ENCODE measurements at regions not wholly inside any gene's neighbourhood (a gene's known extent, or its start where the extent isn't known, plus 50 kb on each side); places are given as distances from the start of the nearest gene placed in this dataset.
"Not testable (repeated sequence)": the region's sequence is repeated elsewhere in the genome, so short reads cannot be mapped to it uniquely, and the experiment has no call there.

DNA sequence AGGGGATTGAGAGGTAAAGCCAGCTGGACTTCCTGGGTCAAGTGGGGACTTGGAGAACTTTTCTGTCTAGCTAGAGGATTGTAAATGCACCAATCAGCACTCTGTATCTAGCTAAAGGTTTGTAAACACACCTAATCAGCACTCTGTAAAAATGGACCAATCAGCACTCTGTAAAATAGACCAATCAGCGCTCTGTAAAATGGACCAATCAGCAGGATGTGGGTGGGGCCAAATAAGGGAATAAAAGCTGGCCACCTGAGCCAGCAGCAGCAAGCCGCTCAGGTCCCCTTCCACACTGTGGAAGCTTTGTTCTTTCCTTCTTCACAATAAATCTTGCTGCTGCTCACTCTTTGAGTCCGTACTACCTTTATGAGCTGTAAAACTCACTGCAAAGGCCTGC is 87.7 kb downstream of the COPRS start:
- H3K79me1 ChIP-seq (ENCODE audit: low read length); H3K36me3 ChIP-seq (ENCODE audit: control insufficient read depth in 1 of 2, insufficient read depth in 2 of 2, low read length in 2 of 2); H3K27ac ChIP-seq (ENCODE audit: low read depth, low read length): not testable (repeated sequence)

DNA sequence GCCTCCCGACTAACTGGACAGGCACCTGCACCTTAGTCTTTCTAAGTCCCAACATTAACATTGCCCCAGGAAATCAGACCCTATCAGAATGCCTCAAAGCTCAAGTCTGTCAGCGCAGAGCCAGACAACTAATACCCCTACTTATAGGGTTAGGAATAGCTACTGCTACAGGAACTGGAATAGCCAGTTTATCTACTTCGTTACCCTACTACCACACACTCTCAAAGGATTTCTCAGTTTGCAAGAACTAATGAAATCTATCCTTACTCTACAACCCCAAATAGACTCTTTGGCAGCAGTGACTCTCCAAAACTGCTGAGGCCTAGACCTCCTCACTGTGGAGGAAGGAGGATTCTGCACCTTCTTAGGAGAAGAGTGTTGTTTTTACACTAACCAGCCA is 88.5 kb downstream of the COPRS start:
- H3K36me3 ChIP-seq (ENCODE audit: control insufficient read depth in 1 of 2, insufficient read depth in 2 of 2, low read length in 2 of 2); H3K4ac ChIP-seq (ENCODE audit: low read depth, low read length); H3K18ac ChIP-seq (ENCODE audit: low read length); H3K79me1 ChIP-seq (ENCODE audit: low read length); H3K9ac ChIP-seq (ENCODE audit: low read length); H3K14ac ChIP-seq (ENCODE audit: low read length); H3K4me1 ChIP-seq (ENCODE audit: control insufficient read depth in 1 of 2, insufficient read depth in 2 of 2, low read length in 2 of 2); H2AFZ ChIP-seq (ENCODE audit: insufficient read depth, low read length, poor library complexity); H3K4me3 ChIP-seq (ENCODE audit: low read depth, low read length); H2BK12ac ChIP-seq (ENCODE audit: low read length); H3K23ac ChIP-seq (ENCODE audit: low read length); H4K8ac ChIP-seq (ENCODE audit: low read depth, low read length); H3K27me3 ChIP-seq (ENCODE audit: insufficient read depth, low read length); H2AK5ac ChIP-seq (ENCODE audit: low read length); H4K12ac ChIP-seq (ENCODE audit: low read depth, low read length); H3K79me2 ChIP-seq (ENCODE audit: control insufficient read depth, insufficient read depth, low read length, poor library complexity); H3K9me3 ChIP-seq (ENCODE audit: insufficient read depth, low read depth, low read length); H4K91ac ChIP-seq (ENCODE audit: low read depth, low read length); H2BK120ac ChIP-seq (ENCODE audit: insufficient read depth, low read length, poor library complexity); H2BK5ac ChIP-seq (ENCODE audit: low read depth, low read length, poor library complexity): not testable (repeated sequence)
- DNase-seq = peak in 1 of 2 donors; percentile 67
- WGBS (ENCODE audit: extremely low coverage, insufficient coverage, insufficient read length) = no CpG with 5 or more reads among the region's 3 CpGs
- Histone ChIP-seq H3K27ac (ENCODE audit: low read depth, low read length) (peak overlapping the region; percentile 73), H3K4me2 (ENCODE audit: low read length) (peak overlapping the region; percentile 46)

More for the DNA sequence above, 87.7 kb downstream of the COPRS start:
- not testable (repeated sequence) for H4K91ac ChIP-seq (ENCODE audit: low read depth, low read length); H2AFZ ChIP-seq (ENCODE audit: insufficient read depth, low read length, poor library complexity); H2BK12ac ChIP-seq (ENCODE audit: low read length); H3K27me3 ChIP-seq (ENCODE audit: insufficient read depth, low read length); H4K8ac ChIP-seq (ENCODE audit: low read depth, low read length); H3K4me2 ChIP-seq (ENCODE audit: low read length); H3K4me3 ChIP-seq (ENCODE audit: low read depth, low read length); H3K14ac ChIP-seq (ENCODE audit: low read length); H4K12ac ChIP-seq (ENCODE audit: low read depth, low read length); H3K23ac ChIP-seq (ENCODE audit: low read length); H2BK5ac ChIP-seq (ENCODE audit: low read depth, low read length, poor library complexity); DNase-seq; H3K18ac ChIP-seq (ENCODE audit: low read length); H2BK120ac ChIP-seq (ENCODE audit: insufficient read depth, low read length, poor library complexity); H3K9ac ChIP-seq (ENCODE audit: low read length); H3K4ac ChIP-seq (ENCODE audit: low read depth, low read length); H2AK5ac ChIP-seq (ENCODE audit: low read length); H3K79me2 ChIP-seq (ENCODE audit: control insufficient read depth, insufficient read depth, low read length, poor library complexity); H3K4me1 ChIP-seq (ENCODE audit: control insufficient read depth in 1 of 2, insufficient read depth in 2 of 2, low read length in 2 of 2); H3K9me3 ChIP-seq (ENCODE audit: insufficient read depth, low read depth, low read length)
- no CpG with 5 or more reads among the region's 3 CpGs for WGBS (ENCODE audit: extremely low coverage, insufficient coverage, insufficient read length)

DNA sequence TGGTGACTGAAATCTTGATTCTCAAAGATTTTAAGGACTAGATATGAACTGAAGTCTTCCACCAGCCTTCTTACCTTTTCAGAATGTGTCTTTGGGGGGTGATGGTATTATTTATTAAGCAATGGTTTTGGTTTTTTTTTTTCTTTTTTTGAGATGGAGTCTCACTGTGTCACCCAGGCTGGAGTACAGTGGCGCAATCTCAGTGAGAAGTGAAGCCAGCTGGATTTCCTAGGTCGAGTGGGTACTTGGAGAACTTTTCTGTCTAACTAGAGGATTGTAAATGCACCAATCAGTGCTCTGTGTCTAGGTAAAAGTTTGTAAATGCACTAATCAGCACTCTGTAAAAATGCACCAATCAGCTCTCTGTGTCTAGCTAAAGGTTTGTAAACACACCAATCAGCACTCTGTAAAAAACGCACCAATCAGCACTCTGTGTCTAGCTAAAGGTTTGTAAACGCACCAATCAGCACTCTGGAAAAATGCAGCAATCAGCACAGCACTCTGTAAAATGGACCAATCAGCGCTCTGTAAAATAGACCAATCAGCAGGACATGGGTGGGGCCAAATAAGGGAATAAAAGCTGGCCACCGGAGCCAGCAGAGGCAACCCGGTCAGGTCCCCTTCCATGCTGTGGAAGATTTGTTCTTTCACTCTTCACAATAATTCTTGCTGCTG is 97.1 kb downstream of the COPRS start:
- H3K27ac ChIP-seq (ENCODE audit: low read depth, low read length); H3K79me2 ChIP-seq (ENCODE audit: control insufficient read depth, insufficient read depth, low read length, poor library complexity); H3K4me1 ChIP-seq (ENCODE audit: control insufficient read depth in 1 of 2, insufficient read depth in 2 of 2, low read length in 2 of 2); H3K23ac ChIP-seq (ENCODE audit: low read length); H4K12ac ChIP-seq (ENCODE audit: low read depth, low read length); H2BK120ac ChIP-seq (ENCODE audit: insufficient read depth, low read length, poor library complexity); H3K9ac ChIP-seq (ENCODE audit: low read length); H3K9me3 ChIP-seq (ENCODE audit: insufficient read depth, low read depth, low read length); H4K8ac ChIP-seq (ENCODE audit: low read depth, low read length); H2AFZ ChIP-seq (ENCODE audit: insufficient read depth, low read length, poor library complexity); H3K18ac ChIP-seq (ENCODE audit: low read length); H3K14ac ChIP-seq (ENCODE audit: low read length); H3K4me2 ChIP-seq (ENCODE audit: low read length); H3K36me3 ChIP-seq (ENCODE audit: control insufficient read depth in 1 of 2, insufficient read depth in 2 of 2, low read length in 2 of 2); H2AK5ac ChIP-seq (ENCODE audit: low read length); H4K91ac ChIP-seq (ENCODE audit: low read depth, low read length); H3K4me3 ChIP-seq (ENCODE audit: low read depth, low read length); H2BK5ac ChIP-seq (ENCODE audit: low read depth, low read length, poor library complexity); H3K27me3 ChIP-seq (ENCODE audit: insufficient read depth, low read length); H2BK12ac ChIP-seq (ENCODE audit: low read length); H3K4ac ChIP-seq (ENCODE audit: low read depth, low read length); DNase-seq; H3K79me1 ChIP-seq (ENCODE audit: low read length): not testable (repeated sequence)
- no CpG with 5 or more reads among the region's 7 CpGs for WGBS (ENCODE audit: extremely low coverage, insufficient coverage, insufficient read length)

DNA sequence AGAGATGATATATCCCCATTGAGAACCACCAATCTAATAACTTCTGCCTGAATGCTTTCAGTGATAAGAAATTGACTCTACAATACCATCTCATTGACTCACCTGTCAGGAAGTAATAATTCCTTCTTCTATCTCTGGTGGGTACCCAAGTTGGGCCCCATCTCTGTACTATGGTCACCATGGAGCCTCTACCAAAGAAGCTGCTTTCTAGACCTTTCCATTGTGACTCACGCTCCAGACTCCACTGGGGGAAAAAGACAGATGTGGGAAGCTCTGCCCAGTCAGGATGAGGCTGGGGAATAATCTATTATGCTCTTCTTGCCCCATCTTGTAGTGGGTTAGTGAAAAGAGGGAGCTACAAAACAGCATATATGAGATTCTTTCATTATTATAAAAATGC is 100.4 kb downstream of the COPRS start:
- Histone ChIP-seq H3K18ac (ENCODE audit: low read length) (no peak overlapping the region), H2AFZ (ENCODE audit: insufficient read depth, low read length, poor library complexity) (no peak overlapping the region), H3K4me2 (ENCODE audit: low read length) (no peak overlapping the region), H3K79me2 (ENCODE audit: control insufficient read depth, insufficient read depth, low read length, poor library complexity) (no peaks in the 10 kb centered on the region), H3K36me3 (ENCODE audit: control insufficient read depth in 1 of 2, insufficient read depth in 2 of 2, low read length in 2 of 2) (no peaks in the 10 kb centered on the region), H3K79me1 (ENCODE audit: low read length) (peaks cover 2% of the 10 kb centered on the region), H2AK5ac (ENCODE audit: low read length) (no peak overlapping the region), H3K14ac (ENCODE audit: low read length) (no peak overlapping the region), H3K4me1 (ENCODE audit: control insufficient read depth in 1 of 2, insufficient read depth in 2 of 2, low read length in 2 of 2) (peaks cover 5 to 10% of the 10 kb centered on the region in 2 experiments), H4K91ac (ENCODE audit: low read depth, low read length) (no peak overlapping the region), H3K27me3 (ENCODE audit: insufficient read depth, low read length) (no peaks in the 10 kb centered on the region), H3K9me3 (ENCODE audit: insufficient read depth, low read depth, low read length) (no peaks in the 10 kb centered on the region), H2BK120ac (ENCODE audit: insufficient read depth, low read length, poor library complexity) (no peak overlapping the region), H2BK5ac (ENCODE audit: low read depth, low read length, poor library complexity) (no peak overlapping the region), H4K8ac (ENCODE audit: low read depth, low read length) (no peak overlapping the region), H3K4me3 (ENCODE audit: low read depth, low read length) (no peak overlapping the region), H2BK12ac (ENCODE audit: low read length) (no peak overlapping the region), H3K23ac (ENCODE audit: low read length) (no peak overlapping the region), H3K9ac (ENCODE audit: low read length) (no peak overlapping the region), H3K4ac (ENCODE audit: low read depth, low read length) (no peak overlapping the region), H4K12ac (ENCODE audit: low read depth, low read length) (no peak overlapping the region), H3K27ac (ENCODE audit: low read depth, low read length) (no peak overlapping the region)
- no CpG with 5 or more reads among the region's 1 CpG for WGBS (ENCODE audit: extremely low coverage, insufficient coverage, insufficient read length)
- DNase-seq = no peak

All from trophoblast cell (in vitro differentiated cells and primary cell).